Neural cell (in vitro differentiated cells): ENCODE measurements at regions not wholly inside any gene's neighbourhood (a gene's known extent, or its start where the extent isn't known, plus 50 kb on each side); places are given as distances from the start of the nearest gene placed in this dataset.

ENCODE experiments used
- CTCF ChIP-seq: fragments of 450-650 bp; IDR thresholded peaks from 2 replicates; pipeline ENCODE4 v1.5.1; 2014; ENCODE audit warnings: antibody characterized with exemption, mild to moderate bottlenecking, moderate library complexity; ENCODE audit not compliant: poor library complexity, severe bottlenecking
- EP300 ChIP-seq: fragments of 450-650 bp; conservative IDR thresholded peaks from 2 replicates; pipeline ENCODE4 v1.6.1; 2014; ENCODE audit warnings: antibody characterized with exemption, mild to moderate bottlenecking, moderate library complexity; ENCODE audit not compliant: poor library complexity, severe bottlenecking
- EZH2 ChIP-seq: fragments of 200-600, 300-800 bp; shearing (Covaris generic), sonication (generic); IDR thresholded peaks from 2 replicates; pipeline ENCODE4 v1.6.1; 2014; ENCODE audit warnings: antibody characterized with exemption, low read length, borderline replicate concordance, mild to moderate bottlenecking; ENCODE audit not compliant: insufficient read depth, poor library complexity, severe bottlenecking
- MXI1 ChIP-seq: fragments of 450-650 bp; conservative IDR thresholded peaks from 2 replicates; pipeline ENCODE4 v1.6.1; 2014; ENCODE audit warnings: antibody characterized with exemption, mild to moderate bottlenecking; ENCODE audit not compliant: poor library complexity, severe bottlenecking

GRCh38 chr22:48146426-48146825, 1384.0 kb downstream of the TBC1D22A start:
- TF ChIP-seq EP300 (no peak), EZH2 (no peak), MXI1 (no peak), CTCF (no peak)
